Gastrocnemius medialis (tissue), 4 donors: ENCODE measurements at regions not wholly inside any gene's neighbourhood (a gene's known extent, or its start where the extent isn't known, plus 50 kb on each side); places are given as distances from the start of the nearest gene placed in this dataset.

Experiments used
- ATAC-seq, 2 donors: fragments of 150-250 bp; one replicate each; pipeline ENCODE4 v1.9.1; 2016
- DNase-seq, 2 donors: peaks; one replicate each; pipeline ENCODE4 v3.0.0-alpha.2; 2019
- H3K27ac ChIP-seq, 4 donors: fragments of 200-600 bp; sonication (generic); 1 replicate in 1 of 4; 2 replicates in 3 of 4; pipeline ENCODE4 v1.5.1; 2016 to 2018; ENCODE audit warnings: mild to moderate bottlenecking in 2 of 4, moderate library complexity in 1 of 4
- H3K27me3 ChIP-seq, 3 donors: fragments of 200-600 bp; sonication (generic) in 2 of 3; 1 replicate in 1 of 3; 2 replicates in 2 of 3; pipeline versions ENCODE4 v1.5.1 to v1.6.0; 2016 to 2019; ENCODE audit warnings: mild to moderate bottlenecking in 1 of 3, moderate library complexity in 1 of 3
- H3K36me3 ChIP-seq, 2 donors: fragments of 200-600 bp; sonication (generic) in 1 of 2; one replicate each; pipeline ENCODE4 v1.5.1; 2017 to 2018
- H3K4me1 ChIP-seq, 2 donors: fragments of 200-600 bp; sonication (generic) in 1 of 2; one replicate each; pipeline ENCODE4 v1.5.1; 2016 to 2017; ENCODE audit warnings: mild to moderate bottlenecking in 2 of 2
- H3K4me3 ChIP-seq, 4 donors: fragments of 200-600 bp; sonication (generic) in 3 of 4; 1 replicate in 1 of 4; 2 replicates in 3 of 4; pipeline ENCODE4 v1.5.1; 2016 to 2019; ENCODE audit warnings: mild to moderate bottlenecking in 2 of 4
- H3K9me3 ChIP-seq, 3 donors: fragments of 200-600 bp; sonication (generic) in 2 of 3; 1 replicate in 1 of 3; 2 replicates in 2 of 3; pipeline ENCODE4 v1.5.1; 2016 to 2019
- CTCF ChIP-seq, 5 experiments: fragments of 450-650 bp in 3 of 5; fragments of 200-600 bp in 2 of 5; sonication (generic) in 2 of 5; IDR thresholded peaks in 4 of 5; conservative IDR thresholded peaks in 1 of 5; 1 replicate in 4 of 5; 2 replicates in 1 of 5; pipeline ENCODE4 v1.5.1; 2016 to 2019; ENCODE audit warnings: antibody characterized with exemption in 5 of 5, mild to moderate bottlenecking in 3 of 5, moderate library complexity in 3 of 5
- POLR2A ChIP-seq, 2 donors: fragments of 450-650 bp; IDR thresholded peaks; one replicate each; pipeline ENCODE4 v1.6.1; 2017; ENCODE audit warnings: antibody characterized with exemption in 2 of 2, mild to moderate bottlenecking in 2 of 2, moderate library complexity in 2 of 2
- in situ Hi-C, 4 donors: fragments of 200-750 bp; cut with MboI; loops; one replicate each; pipeline versions ENCODE4 v1.15.0 to v1.8.0; 2017; ENCODE audit warnings: low sequenced_read_pairs in 4 of 4
- intact Hi-C: fragments of 100-400 bp; cut with DNase I; formaldehyde crosslinking; loops from one replicate; pipeline ENCODE4 v1.15.1; 2023; ENCODE audit warnings: low total_unique reads

DNA sequence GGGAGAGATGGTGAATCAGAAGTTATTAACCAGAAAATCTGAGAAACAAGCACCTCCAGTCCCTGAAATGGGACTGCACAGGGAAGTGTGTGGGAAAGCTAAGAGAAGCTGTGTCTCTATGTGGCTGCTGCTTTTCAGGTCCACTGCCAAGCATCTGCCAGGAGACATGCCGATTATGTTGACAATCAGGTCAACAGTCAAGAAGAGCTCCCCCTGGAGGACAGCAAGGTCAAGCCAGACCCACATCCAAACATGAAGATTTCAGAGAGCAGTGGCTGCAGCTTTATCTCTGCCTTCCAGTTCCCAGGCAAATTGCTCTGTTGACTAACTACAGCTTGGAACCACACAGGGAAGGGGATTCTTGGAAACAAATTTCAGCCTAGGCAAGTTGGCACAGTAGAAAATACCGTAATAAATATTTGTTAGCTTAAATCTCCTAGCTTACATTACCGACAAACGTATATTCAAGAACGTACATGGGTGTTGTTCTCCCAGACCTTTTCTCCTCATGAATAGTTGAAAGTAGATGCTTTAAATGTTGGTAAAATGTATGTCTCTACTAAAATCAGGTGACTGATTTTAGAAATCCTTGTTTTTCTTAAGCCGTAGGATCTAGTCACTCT lies 394.5 kb upstream of the RARB start:
- ATAC-seq (peak; percentile 26 to 55), DNase-seq (peak in 1 of 2 donors; percentile 33)
- in situ Hi-C loops (loop anchor here in 1 of 4 donors (10.0 kb wide), 1 partner anchor 561 kb away; no protein-coding TSS in a partner anchor), intact Hi-C loops (loop anchor here (5.0 to 10.0 kb wide), 2 partner anchors 261 to 561 kb away; no protein-coding TSS in a partner anchor)
- Histone ChIP-seq H3K27ac (no peak overlapping the region), H3K9me3 (no peaks in the 10 kb centered on the region), H3K4me3 (no peak overlapping the region), H3K4me1 (peaks cover 8 to 14% of the 10 kb centered on the region in 2 donors), H3K36me3 (no peaks in the 10 kb centered on the region), H3K27me3 (no peaks in the 10 kb centered on the region)
- peak in 4 of 5 experiments; percentile 35 to 59 (median 52) for TF ChIP-seq CTCF (IDR thresholded peaks at IDR 0.05 in 4 of 5, conservative IDR thresholded peaks at IDR 0.05 in 1 of 5)
- TF ChIP-seq POLR2A (IDR thresholded peaks at IDR 0.05), result no peak

GRCh38 chr3:25035526-25035925 lies 392.5 kb upstream of the RARB start:
- TF ChIP-seq CTCF (IDR thresholded peaks at IDR 0.05 in 4 of 5, conservative IDR thresholded peaks at IDR 0.05 in 1 of 5) (no peak), POLR2A (IDR thresholded peaks at IDR 0.05) (no peak)
- no peaks in the 10 kb centered on the region for H3K36me3 ChIP-seq
- H3K27ac ChIP-seq, result no peak overlapping the region
- H3K4me3 ChIP-seq, result no peak overlapping the region
- DNase-seq (no peak), ATAC-seq (no peak)
- in situ Hi-C loops, result loop anchor here in 1 of 4 donors (10.0 kb wide), 1 partner anchor 559 kb away; no protein-coding TSS in a partner anchor
- H3K27me3 ChIP-seq, result no peaks in the 10 kb centered on the region
- H3K9me3 ChIP-seq, result no peaks in the 10 kb centered on the region
- H3K4me1 ChIP-seq, result peaks cover 15 to 20% of the 10 kb centered on the region in 2 donors
- intact Hi-C loops, result loop anchor here (10.0 kb wide), 1 partner anchor 559 kb away; no protein-coding TSS in a partner anchor

- Histone ChIP-seq H3K27ac (no peak overlapping the region), H3K36me3 (no peaks in the 10 kb centered on the region), H3K9me3 (no peaks in the 10 kb centered on the region), H3K4me1 (peaks cover 15 to 20% of the 10 kb centered on the region in 2 donors), H3K4me3 (no peak overlapping the region), H3K27me3 (no peaks in the 10 kb centered on the region)
- no peak for DNase-seq
- ATAC-seq, result no peak
- intact Hi-C loops (loop anchor here (10.0 kb wide), 1 partner anchor 558 kb away; no protein-coding TSS in a partner anchor), in situ Hi-C loops (loop anchor here in 1 of 4 donors (10.0 kb wide), 1 partner anchor 558 kb away; no protein-coding TSS in a partner anchor)
- no peak for TF ChIP-seq POLR2A (IDR thresholded peaks at IDR 0.05)
- no peak for TF ChIP-seq CTCF (IDR thresholded peaks at IDR 0.05 in 4 of 5, conservative IDR thresholded peaks at IDR 0.05 in 1 of 5)
Observed at GRCh38 chr3:25036633-25037032, 391.4 kb upstream of the RARB start.

DNA sequence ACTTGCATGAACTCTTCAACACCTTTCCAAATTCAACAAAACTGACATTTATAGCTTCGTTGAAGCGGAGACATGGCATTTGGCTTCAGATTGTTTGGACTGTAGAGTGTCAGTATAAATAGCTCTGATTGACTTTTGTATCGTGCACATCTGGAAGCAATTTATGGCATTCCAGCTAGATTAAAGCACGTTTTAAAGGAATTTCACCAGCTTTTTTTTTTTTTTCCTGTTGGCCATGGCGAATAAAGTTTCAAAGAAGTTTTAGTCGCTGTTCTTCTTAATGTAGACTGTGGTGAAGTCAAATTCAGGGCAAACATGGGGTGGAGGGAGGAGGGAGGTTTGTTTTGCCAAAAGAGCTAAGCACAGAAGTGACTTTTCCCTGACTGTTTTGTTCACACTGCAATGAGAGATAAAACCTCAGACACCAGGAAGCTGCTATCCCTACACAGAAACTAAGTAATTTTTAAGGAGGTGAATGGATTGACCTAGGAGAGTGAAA lies 391.0 kb upstream of the RARB start:
- in situ Hi-C loops, result loop anchor here in 1 of 4 donors (10.0 kb wide), 1 partner anchor 558 kb away; no protein-coding TSS in a partner anchor
- ATAC-seq, result no peak
- H3K9me3 ChIP-seq, result no peaks in the 10 kb centered on the region
- H3K4me3 ChIP-seq, result no peak overlapping the region
- no peaks in the 10 kb centered on the region for H3K36me3 ChIP-seq
- H3K27ac ChIP-seq, result no peak overlapping the region
- DNase-seq, result no peak
- TF ChIP-seq CTCF (IDR thresholded peaks at IDR 0.05 in 4 of 5, conservative IDR thresholded peaks at IDR 0.05 in 1 of 5), result no peak
- no peak for TF ChIP-seq POLR2A (IDR thresholded peaks at IDR 0.05)
- H3K27me3 ChIP-seq, result no peaks in the 10 kb centered on the region
- H3K4me1 ChIP-seq, result peaks cover 15 to 20% of the 10 kb centered on the region in 2 donors
- intact Hi-C loops, result loop anchor here (10.0 kb wide), 1 partner anchor 558 kb away; no protein-coding TSS in a partner anchor
